ENCODE measurements at regions not wholly inside any gene's neighbourhood (a gene's known extent, or its start where the extent isn't known, plus 50 kb on each side); places are given as distances from the start of the nearest gene placed in this dataset.
A peak's percentile ranks its signal among the peaks of the same experiment; 100 is the strongest.
"Not testable (repeated sequence)": the region's sequence is repeated elsewhere in the genome, so short reads cannot be mapped to it uniquely, and the experiment has no call there.

- no peak for DNase-seq
Measured at GRCh38 chrX:45986081-45986480, 559.1 kb downstream of the ZNF674 start.

- not testable (repeated sequence) for DNase-seq
Measured at GRCh38 chrX:45982958-45983727, 562.1 kb downstream of the ZNF674 start.

- DNase-seq: no peak
Measured at GRCh38 chrX:45980726-45981125, 564.5 kb downstream of the ZNF674 start.

- no peak for DNase-seq
Measured at GRCh38 chrX:45975633-45976032, 569.6 kb downstream of the ZNF674 start.

GRCh38 chrX:45972636-45973035 lies 572.6 kb downstream of the ZNF674 start:
- no peak for DNase-seq

- DNase-seq: no peak
Measured at GRCh38 chrX:45959567-45959966, 585.7 kb downstream of the ZNF674 start.

GRCh38 chrX:45956191-45956870 lies 588.9 kb downstream of the ZNF674 start:
- DNase-seq: no peak

GRCh38 chrX:45955661-45956060 lies 589.6 kb downstream of the ZNF674 start:
- no peak for DNase-seq

- no peak for DNase-seq
Measured at GRCh38 chrX:45954026-45954425, 591.2 kb downstream of the ZNF674 start.

GRCh38 chrX:45952030-45952429 lies 593.2 kb downstream of the ZNF674 start:
- no peak for DNase-seq

GRCh38 chrX:45935408-45935807 lies 609.8 kb downstream of the ZNF674 start:
- no peak for DNase-seq

GRCh38 chrX:45912316-45912715 lies 632.9 kb downstream of the ZNF674 start:
- no peak for DNase-seq

GRCh38 chrX:45907786-45908185 lies 637.4 kb downstream of the ZNF674 start:
- no peak for DNase-seq

GRCh38 chrX:45903781-45904201 lies 641.4 kb downstream of the ZNF674 start:
- DNase-seq: no peak

GRCh38 chrX:45900766-45901615 lies 644.2 kb downstream of the ZNF674 start:
- peak; percentile 0 for DNase-seq

- no peak for DNase-seq
Measured at GRCh38 chrX:45894864-45895645, 650.2 kb downstream of the ZNF674 start.

- no peak for DNase-seq
Measured at GRCh38 chrX:45889471-45889870, 655.8 kb downstream of the ZNF674 start.

- no peak for DNase-seq
Measured at GRCh38 chrX:45888518-45888917, 656.7 kb downstream of the ZNF674 start.

- DNase-seq: no peak
Measured at GRCh38 chrX:45885931-45886330, 659.3 kb downstream of the ZNF674 start.

GRCh38 chrX:45879512-45879911 lies 665.7 kb downstream of the ZNF674 start:
- DNase-seq: no peak

GRCh38 chrX:45876206-45876605 lies 669.0 kb downstream of the ZNF674 start:
- no peak for DNase-seq

GRCh38 chrX:45873781-45874180 lies 671.4 kb downstream of the ZNF674 start:
- DNase-seq: no peak
